ENCODE measurements at regions not wholly inside any gene's neighbourhood (a gene's known extent, or its start where the extent isn't known, plus 50 kb on each side); places are given as distances from the start of the nearest gene placed in this dataset.

- DNase-seq (ENCODE audit: low read depth), result no peak
These were observed 246.1 kb upstream of the AFDN start for GRCh38 chr6:167580619-167580911.

- DNase-seq (ENCODE audit: low read depth), result no peak
These were observed 245.1 kb upstream of the AFDN start for GRCh38 chr6:167581637-167582036.

- no peak for DNase-seq (ENCODE audit: low read depth)
These were observed 243.3 kb upstream of the AFDN start for GRCh38 chr6:167583412-167583811.

- no peak for DNase-seq (ENCODE audit: low read depth)
These were observed 238.4 kb upstream of the AFDN start for GRCh38 chr6:167588181-167588919.

GRCh38 chr6:167588920-167589614 lies 237.6 kb upstream of the AFDN start:
- DNase-seq (ENCODE audit: low read depth), result no peak

GRCh38 chr6:167589615-167589940 lies 237.1 kb upstream of the AFDN start:
- DNase-seq (ENCODE audit: low read depth), result no peak

GRCh38 chr6:167590193-167590592 lies 236.5 kb upstream of the AFDN start:
- DNase-seq (ENCODE audit: low read depth), result no peak

Data from fibroblast of the conjunctiva (primary cell).